GM23338 (cell line): ENCODE measurements at regions not wholly inside any gene's neighbourhood (a gene's known extent, or its start where the extent isn't known, plus 50 kb on each side); places are given as distances from the start of the nearest gene placed in this dataset.

ENCODE experiments used
- STAT1 ChIP-seq: IDR thresholded peaks from one replicate; pipeline ENCODE4 v1.6.1; 2016; ENCODE audit warnings: antibody characterized with exemption; ENCODE audit not compliant: unreplicated experiment
- TF ChIP-seq, protein P1 (sequence below): IDR thresholded peaks from 2 replicates; pipeline ENCODE4 v1.6.1; 2016; ENCODE audit warnings: antibody characterized with exemption

- TF ChIP-seq, protein P1, sequence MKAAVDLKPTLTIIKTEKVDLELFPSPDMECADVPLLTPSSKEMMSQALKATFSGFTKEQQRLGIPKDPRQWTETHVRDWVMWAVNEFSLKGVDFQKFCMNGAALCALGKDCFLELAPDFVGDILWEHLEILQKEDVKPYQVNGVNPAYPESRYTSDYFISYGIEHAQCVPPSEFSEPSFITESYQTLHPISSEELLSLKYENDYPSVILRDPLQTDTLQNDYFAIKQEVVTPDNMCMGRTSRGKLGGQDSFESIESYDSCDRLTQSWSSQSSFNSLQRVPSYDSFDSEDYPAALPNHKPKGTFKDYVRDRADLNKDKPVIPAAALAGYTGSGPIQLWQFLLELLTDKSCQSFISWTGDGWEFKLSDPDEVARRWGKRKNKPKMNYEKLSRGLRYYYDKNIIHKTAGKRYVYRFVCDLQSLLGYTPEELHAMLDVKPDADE: no peak
- no peak for TF ChIP-seq STAT1
Observed at GRCh38 chr11:111443032-111443431, 64.0 kb upstream of the POU2AF1 start.
